ENCODE measurements at regions not wholly inside any gene's neighbourhood (a gene's known extent, or its start where the extent isn't known, plus 50 kb on each side); places are given as distances from the start of the nearest gene placed in this dataset.

DNA sequence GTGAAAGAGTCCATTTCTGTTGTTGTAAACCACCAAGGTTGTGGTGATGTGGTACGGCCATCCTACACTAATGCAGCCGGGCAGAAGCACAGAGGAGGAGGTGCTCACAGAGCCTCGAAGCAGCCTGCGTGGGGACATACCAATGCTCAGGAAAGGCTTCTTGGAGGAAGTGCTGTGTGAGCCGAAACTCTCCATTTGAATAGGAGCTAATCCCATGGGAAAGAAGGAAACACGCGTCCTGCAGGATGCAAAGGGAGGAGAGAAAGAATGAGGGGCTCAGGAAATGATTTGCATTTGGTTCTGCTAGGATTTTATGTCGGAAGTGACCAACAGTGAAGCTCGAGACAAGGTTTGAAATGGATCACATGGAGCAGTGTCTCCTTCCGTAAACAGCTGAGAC lies 477.9 kb upstream of the ANKRD30A start:
- Mint-ChIP-seq H3K4me3 (no peak overlapping the region), H3K9me3 (ENCODE audit: insufficient read depth) (no peaks in the 10 kb centered on the region), H3K4me1 (no peaks in the 10 kb centered on the region), H3K27me3 (no peaks in the 10 kb centered on the region), H3K27ac (no peak overlapping the region)
- ChIA-PET CTCF (no interaction called here), POLR2A (no interaction called here)
- Histone ChIP-seq H3K9ac (ENCODE audit: low read length) (no peak overlapping the region), H3K9me3 (ENCODE audit: control extremely low read depth in 1 of 3, control insufficient read depth in 2 of 3, insufficient read depth in 1 of 3, low read length in 2 of 3) (peaks cover 0 to 4% (median 0%) of the 10 kb centered on the region in 3 donors), H3K79me2 (ENCODE audit: control insufficient read depth, insufficient read depth, low read length) (no peaks in the 10 kb centered on the region), H3K4me1 (ENCODE audit: control insufficient read depth in 2 of 2, insufficient read depth in 2 of 2, low read length in 2 of 2) (no peaks in the 10 kb centered on the region), H3K4me2 (replicated peaks; ENCODE audit: low read depth, low read length, poor library complexity, severe bottlenecking) (no peak overlapping the region), H3K36me3 (replicated peaks in 1 of 2; ENCODE audit: control extremely low read depth in 1 of 2, control insufficient read depth in 1 of 2, extremely low read depth in 1 of 2, insufficient read depth in 2 of 2, low read length in 1 of 2) (no peaks in the 10 kb centered on the region), H3K4me3 (ENCODE audit: control extremely low read depth in 1 of 5, extremely low read depth in 1 of 5, insufficient read depth in 1 of 5, low read depth in 2 of 5, low read length in 4 of 5) (no peak overlapping the region), H3K27me3 (replicated peaks in 1 of 4; ENCODE audit: control extremely low read depth in 1 of 4, control insufficient read depth in 3 of 4, insufficient read depth in 4 of 4, low read length in 3 of 4) (no peaks in the 10 kb centered on the region), H2AFZ (ENCODE audit: insufficient read depth, low read depth, low read length, poor library complexity, severe bottlenecking) (no peak overlapping the region), H4K20me1 (ENCODE audit: control insufficient read depth, insufficient read depth, low read length, poor library complexity, severe bottlenecking) (no peaks in the 10 kb centered on the region), H3K27ac (ENCODE audit: low read length in 2 of 2) (no peak overlapping the region)
- DNase-seq (no peak), ATAC-seq (ENCODE audit: low read depth) (no peak)
- intact Hi-C loops (cut with micrococcal nuclease), result no loop called here
- TF ChIP-seq, protein P1, sequence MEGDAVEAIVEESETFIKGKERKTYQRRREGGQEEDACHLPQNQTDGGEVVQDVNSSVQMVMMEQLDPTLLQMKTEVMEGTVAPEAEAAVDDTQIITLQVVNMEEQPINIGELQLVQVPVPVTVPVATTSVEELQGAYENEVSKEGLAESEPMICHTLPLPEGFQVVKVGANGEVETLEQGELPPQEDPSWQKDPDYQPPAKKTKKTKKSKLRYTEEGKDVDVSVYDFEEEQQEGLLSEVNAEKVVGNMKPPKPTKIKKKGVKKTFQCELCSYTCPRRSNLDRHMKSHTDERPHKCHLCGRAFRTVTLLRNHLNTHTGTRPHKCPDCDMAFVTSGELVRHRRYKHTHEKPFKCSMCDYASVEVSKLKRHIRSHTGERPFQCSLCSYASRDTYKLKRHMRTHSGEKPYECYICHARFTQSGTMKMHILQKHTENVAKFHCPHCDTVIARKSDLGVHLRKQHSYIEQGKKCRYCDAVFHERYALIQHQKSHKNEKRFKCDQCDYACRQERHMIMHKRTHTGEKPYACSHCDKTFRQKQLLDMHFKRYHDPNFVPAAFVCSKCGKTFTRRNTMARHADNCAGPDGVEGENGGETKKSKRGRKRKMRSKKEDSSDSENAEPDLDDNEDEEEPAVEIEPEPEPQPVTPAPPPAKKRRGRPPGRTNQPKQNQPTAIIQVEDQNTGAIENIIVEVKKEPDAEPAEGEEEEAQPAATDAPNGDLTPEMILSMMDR (IDR thresholded peaks at IDR 0.05), result no peak
- no peak for TF ChIP-seq EZH2 (IDR thresholded peaks at IDR 0.05; ENCODE audit: borderline replicate concordance, insufficient read depth, low read depth, low read length, poor library complexity, severe bottlenecking)
- WGBS (ENCODE audit: insufficient coverage), result 91% methylated on average over 10 of the region's 10 CpGs

DNA sequence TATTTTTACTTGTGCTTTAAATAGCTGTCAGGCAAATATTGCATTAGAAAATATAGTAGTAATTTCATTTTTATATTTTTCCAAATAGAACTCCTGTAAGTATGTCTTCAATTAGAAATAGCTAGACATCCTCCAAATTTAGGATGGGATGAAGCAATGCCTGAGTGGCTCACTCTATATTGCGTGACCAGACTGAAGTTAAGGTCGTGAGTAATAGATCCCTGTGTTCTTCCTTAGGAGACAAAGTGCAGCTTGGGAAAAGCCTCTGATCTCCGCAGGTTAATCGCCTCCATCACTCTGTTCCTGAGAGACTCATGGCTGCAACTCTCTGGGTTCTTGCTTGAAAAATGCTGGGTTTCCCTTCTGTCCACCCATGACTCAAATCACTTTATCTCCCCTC lies 484.8 kb upstream of the ANKRD30A start:
- no peaks in the 10 kb centered on the region for H3K27me3 ChIP-seq (replicated peaks in 1 of 4; ENCODE audit: control extremely low read depth in 1 of 4, control insufficient read depth in 3 of 4, insufficient read depth in 4 of 4, low read length in 3 of 4)
- no peaks in the 10 kb centered on the region for H3K4me1 Mint-ChIP-seq
- 96% methylated on average over 4 of the region's 4 CpGs for WGBS (ENCODE audit: insufficient coverage)
- TF ChIP-seq, protein P1 (IDR thresholded peaks at IDR 0.05), result no peak
- TF ChIP-seq EZH2 (IDR thresholded peaks at IDR 0.05; ENCODE audit: borderline replicate concordance, insufficient read depth, low read depth, low read length, poor library complexity, severe bottlenecking), result no peak
- no peaks in the 10 kb centered on the region for H3K79me2 ChIP-seq (ENCODE audit: control insufficient read depth, insufficient read depth, low read length)
- ChIA-PET CTCF (interaction anchor here (0.6 kb wide), 1 partner anchor 8 kb away, joined by 3 read pairs; no protein-coding TSS in a partner anchor), POLR2A (no interaction called here)
- H4K20me1 ChIP-seq (ENCODE audit: control insufficient read depth, insufficient read depth, low read length, poor library complexity, severe bottlenecking), result no peaks in the 10 kb centered on the region
- H3K27me3 Mint-ChIP-seq, result no peaks in the 10 kb centered on the region
- ATAC-seq (ENCODE audit: low read depth), result no peak
- H3K4me3 Mint-ChIP-seq, result no peak overlapping the region
- H3K9me3 ChIP-seq (ENCODE audit: control extremely low read depth in 1 of 3, control insufficient read depth in 2 of 3, insufficient read depth in 1 of 3, low read length in 2 of 3), result peaks cover 0 to 12% (median 4%) of the 10 kb centered on the region in 3 donors
- H3K4me3 ChIP-seq (ENCODE audit: control extremely low read depth in 1 of 5, extremely low read depth in 1 of 5, insufficient read depth in 1 of 5, low read depth in 2 of 5, low read length in 4 of 5), result no peak overlapping the region
- no peak for DNase-seq
- H3K4me1 ChIP-seq (ENCODE audit: control insufficient read depth in 2 of 2, insufficient read depth in 2 of 2, low read length in 2 of 2), result no peaks in the 10 kb centered on the region
- H3K27ac ChIP-seq (ENCODE audit: low read length in 2 of 2), result no peak overlapping the region
- H3K27ac Mint-ChIP-seq, result no peak overlapping the region
- no peaks in the 10 kb centered on the region for H3K36me3 ChIP-seq (replicated peaks in 1 of 2; ENCODE audit: control extremely low read depth in 1 of 2, control insufficient read depth in 1 of 2, extremely low read depth in 1 of 2, insufficient read depth in 2 of 2, low read length in 1 of 2)
- H3K9ac ChIP-seq (ENCODE audit: low read length), result no peak overlapping the region
- intact Hi-C loops (cut with micrococcal nuclease), result no loop called here
- H3K4me2 ChIP-seq (replicated peaks; ENCODE audit: low read depth, low read length, poor library complexity, severe bottlenecking), result no peak overlapping the region
- no peak overlapping the region for H2AFZ ChIP-seq (ENCODE audit: insufficient read depth, low read depth, low read length, poor library complexity, severe bottlenecking)
- H3K9me3 Mint-ChIP-seq (ENCODE audit: insufficient read depth), result peaks cover 5% of the 10 kb centered on the region

Measured in B cell (primary cell).